Activated naive CD4-positive, alpha-beta T cell treated with Interleukin-2 at 50 U/mL for 16 hours (primary cell): ENCODE measurements at regions not wholly inside any gene's neighbourhood (a gene's known extent, or its start where the extent isn't known, plus 50 kb on each side); places are given as distances from the start of the nearest gene placed in this dataset.

Experiments
- DNase-seq: peaks from one replicate; pipeline ENCODE4 v3.0.0-alpha.2; 2020

- DNase-seq: no peak
These were observed 167.6 kb upstream of the SOX11 start for GRCh38 chr2:5524551-5524950.

DNA sequence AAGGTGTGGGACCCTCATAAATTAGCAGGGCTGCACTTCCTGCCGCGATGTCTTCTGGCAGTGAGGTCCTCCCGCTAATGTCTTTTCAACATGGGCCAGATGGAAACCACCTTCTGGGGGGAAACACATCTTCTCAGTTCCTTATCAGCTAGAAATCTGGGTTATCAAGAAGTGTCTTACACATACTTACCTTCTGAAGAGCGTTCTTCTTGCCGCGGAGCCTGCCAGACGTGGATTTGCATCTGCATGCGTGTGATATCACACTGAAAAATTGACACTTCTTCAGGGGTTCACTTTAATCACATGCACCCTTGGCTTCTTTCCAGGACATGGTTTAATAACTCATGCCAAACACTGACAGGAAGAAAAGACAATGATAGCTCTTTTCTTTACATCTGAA lies 163.5 kb upstream of the SOX11 start:
- DNase-seq: no peak

GRCh38 chr2:5530011-5530696 lies 162.0 kb upstream of the SOX11 start:
- no peak for DNase-seq

DNA sequence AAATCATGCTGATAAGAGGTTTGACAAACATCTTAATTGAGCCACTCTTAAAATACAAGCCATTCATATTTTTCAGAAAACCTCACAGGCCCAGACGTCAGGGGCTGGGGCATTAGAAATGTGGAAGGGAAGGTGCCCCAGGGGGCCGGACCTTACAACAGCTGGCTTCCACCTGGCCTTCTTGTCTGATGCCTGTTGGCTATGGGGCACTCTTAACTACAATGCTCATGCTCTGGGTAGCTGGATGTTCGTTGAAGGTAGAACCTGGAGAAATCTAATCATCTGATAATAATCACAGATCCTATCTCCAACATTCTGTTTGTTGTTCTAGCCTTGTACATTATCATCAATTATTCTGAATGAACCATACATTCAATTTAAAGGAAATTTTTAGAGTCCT lies 156.9 kb upstream of the SOX11 start:
- no peak for DNase-seq

- DNase-seq: no peak
These were observed 154.9 kb upstream of the SOX11 start for GRCh38 chr2:5537180-5537688.

GRCh38 chr2:5538313-5538712 lies 153.9 kb upstream of the SOX11 start:
- no peak for DNase-seq

- DNase-seq: no peak
These were observed 153.4 kb upstream of the SOX11 start for GRCh38 chr2:5538772-5539171.

DNA sequence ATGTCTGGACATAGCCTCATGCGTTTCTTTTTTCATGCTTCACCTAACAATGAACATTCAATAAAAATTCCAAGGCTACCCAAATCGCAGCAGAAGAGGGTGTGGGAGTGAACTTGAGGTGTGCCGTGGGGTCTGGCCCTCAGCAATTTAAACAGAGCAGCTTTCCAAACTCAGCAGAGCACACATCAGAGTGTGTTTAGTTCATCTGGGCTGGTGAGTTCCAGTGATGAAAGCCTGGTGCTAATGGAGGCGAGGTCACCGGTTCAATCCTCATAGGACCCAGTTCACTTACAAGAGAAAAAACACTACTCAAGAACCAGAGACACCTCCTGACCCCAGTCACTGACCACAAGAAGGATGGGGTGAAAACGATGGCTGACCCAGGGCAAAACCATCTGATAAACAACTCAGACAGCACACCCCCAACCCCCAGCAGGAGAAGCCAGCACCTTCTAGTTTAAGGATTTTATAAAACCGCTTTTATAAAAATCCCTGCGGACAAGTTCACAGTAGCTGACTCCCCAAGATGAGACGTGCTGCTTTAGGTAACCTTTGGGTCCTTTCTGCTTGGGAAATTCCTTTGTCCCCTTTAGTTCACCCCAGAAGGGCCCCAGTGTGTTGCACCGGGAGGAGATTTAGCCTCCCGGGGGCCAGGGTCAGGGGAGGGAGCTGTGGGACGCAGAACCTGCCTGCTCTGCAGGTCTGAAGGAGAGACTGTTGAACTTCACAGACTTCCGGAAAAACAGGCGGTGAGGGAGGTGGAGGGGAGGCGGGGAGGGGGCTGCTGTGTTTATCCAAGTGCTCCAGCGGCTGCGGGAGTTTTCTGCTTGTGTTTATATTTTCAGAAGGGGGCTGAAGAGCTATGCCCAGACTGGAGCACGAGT lies 152.7 kb upstream of the SOX11 start:
- DNase-seq: no peak

DNA sequence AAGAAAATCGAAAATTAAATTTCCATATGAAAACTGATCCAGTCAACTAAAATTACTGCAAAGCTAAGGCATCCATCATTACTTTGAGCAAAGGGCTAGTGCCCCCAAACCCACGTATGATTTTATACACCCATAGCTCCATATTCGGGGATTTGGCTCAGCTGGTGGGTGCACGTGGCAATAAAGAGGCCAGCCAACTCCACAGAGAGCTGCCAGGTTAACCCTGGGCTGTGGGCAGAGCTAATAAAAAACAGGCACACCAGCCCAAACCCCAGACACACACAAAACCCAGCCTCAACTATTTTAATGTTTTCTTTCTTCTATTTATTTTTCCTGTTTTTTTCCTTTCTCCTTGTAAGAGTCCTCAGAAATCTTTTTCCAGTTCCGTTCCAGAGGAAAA lies 151.3 kb upstream of the SOX11 start:
- DNase-seq: no peak

DNA sequence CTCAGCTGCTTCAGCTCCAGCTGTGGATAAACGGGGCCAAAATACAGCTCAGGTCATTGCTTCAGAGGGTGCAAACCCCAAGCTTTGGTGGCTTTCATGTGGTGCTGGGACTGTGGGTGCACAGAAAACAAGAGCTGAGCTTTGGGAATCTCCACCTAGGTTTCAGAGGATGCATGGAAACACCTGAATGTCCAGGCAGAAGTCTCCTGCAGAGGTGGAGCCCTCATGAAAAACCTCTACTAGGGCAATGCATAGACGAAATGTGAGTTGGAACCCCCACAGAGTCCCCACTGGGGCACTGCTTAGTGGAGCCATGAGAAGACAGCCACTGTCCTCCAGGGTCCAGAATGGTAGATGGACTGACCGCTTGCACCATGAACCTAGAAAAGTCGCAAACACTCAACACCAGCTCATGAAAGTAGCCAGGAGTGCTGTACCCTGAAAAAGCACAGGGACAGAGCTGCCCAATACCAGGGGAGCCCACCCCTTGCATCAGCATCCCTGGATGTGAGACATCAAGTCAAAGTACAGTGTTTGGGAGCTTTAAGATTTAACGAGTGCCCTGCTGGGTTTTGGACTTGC lies 147.9 kb upstream of the SOX11 start:
- no peak for DNase-seq

GRCh38 chr2:5546181-5546580 lies 146.0 kb upstream of the SOX11 start:
- no peak for DNase-seq

DNA sequence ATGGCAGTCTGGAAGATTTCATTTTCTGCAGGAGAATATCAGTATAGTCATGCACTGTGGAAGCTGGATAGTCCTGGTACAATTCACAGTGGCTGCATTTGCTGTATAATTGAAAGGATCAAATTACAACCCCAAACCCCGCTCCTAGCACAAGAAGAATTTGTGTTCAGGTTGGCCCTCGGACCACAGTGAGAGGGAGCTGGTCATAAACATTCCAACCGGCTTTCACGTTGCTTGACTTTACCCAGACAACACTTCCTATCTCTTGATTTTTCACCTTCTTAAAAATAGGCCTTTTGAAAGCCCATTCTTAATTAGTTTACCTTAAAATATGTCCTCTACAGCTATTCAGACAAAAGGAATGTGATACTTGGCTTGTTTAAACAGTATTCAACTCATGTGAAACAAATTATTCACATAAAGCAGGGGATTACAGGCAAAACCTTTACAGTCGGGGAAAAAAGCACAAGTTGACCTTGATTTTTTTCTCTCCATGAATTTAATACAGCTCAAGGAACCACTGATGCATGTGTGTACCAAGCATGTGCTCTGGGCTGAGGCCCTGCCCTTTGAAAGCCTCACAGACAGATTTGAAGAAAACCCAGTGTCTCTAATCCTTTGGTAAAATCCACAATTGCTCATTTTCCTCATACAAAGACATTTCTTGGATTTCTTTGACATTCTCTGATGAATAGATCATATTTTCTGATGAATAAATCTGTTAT lies 143.0 kb upstream of the SOX11 start:
- no peak for DNase-seq

DNA sequence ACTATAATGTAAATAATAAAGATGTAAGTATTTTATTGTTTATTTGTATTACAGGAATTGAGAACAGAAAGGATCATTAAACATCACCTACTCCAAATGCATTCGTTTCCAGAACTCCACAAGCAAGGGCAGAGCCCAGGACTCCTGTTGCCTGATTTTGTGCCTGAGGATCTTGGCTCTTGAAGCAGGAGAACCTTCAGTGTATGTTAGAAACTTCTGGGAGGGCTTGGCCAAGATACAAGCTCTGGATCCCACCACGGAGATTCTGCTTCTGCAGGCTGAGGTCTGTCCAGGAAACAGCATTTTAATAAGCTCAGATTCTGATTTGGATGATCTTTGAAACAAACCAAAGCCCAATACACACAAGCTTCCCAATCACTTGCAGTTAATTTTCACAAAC lies 142.4 kb upstream of the SOX11 start:
- DNase-seq: no peak

DNA sequence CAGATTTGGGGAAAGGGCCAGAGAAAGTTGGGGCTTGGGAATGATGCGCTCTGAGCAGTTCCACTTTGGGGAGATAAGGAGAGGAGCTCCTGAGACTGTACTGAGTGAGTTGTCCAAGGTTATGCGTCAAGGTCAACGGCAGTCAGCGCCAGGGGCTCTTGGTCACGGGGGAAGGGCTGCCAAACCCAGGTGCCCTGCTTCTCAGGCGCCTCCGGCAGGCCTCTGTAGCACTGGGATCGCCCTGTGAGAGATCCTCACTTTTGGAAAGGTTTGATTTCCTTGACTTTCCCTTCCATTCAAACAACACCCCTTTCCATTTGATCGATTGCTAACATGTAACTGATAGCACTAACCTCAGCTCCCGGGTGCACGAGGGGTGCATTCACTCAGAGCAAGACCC lies 136.5 kb upstream of the SOX11 start:
- no peak for DNase-seq

GRCh38 chr2:5561006-5561405 lies 131.2 kb upstream of the SOX11 start:
- DNase-seq: no peak

DNA sequence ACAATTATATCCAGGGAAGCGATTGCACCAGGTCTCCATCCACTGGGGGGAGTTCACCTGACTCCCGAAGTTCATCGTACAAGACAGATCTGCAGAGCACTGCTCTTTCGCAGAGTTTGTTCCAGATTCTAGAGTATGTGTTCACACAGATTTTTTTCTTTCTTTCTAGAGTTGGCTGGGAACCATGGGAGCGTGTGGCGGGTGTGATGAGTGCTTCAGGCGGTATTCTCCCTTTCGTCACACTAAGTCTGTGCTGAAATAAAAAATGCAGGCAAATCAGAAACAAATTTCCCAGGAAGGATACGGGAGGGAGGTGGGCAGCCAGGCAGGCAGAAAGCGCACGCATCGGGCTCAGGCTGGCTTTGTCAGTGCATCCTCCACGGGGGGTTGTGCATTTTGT lies 129.8 kb upstream of the SOX11 start:
- DNase-seq: no peak

- no peak for DNase-seq
These were observed 129.3 kb upstream of the SOX11 start for GRCh38 chr2:5562865-5563264.

DNA sequence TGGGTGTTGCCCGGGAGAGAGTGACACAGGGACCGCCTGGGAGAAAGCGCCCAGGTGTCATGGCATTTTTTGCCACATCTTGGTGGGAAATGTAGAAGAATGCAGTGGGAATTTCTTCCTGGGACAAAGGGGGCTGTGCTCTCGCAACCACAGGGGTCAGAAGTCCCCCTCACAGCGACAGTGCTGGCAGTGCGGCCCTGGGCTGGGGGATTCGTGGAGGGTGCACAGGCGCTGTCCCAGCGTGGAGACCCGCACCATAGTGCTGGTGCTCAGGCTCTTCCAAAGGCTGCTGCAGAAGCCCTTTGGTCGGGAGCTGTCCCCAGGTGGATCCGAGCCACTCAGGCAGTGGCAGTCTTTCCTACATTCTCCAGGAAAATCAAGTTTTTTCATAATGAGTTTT lies 128.8 kb upstream of the SOX11 start:
- DNase-seq: no peak

GRCh38 chr2:5569256-5569655 lies 122.9 kb upstream of the SOX11 start:
- DNase-seq: no peak

GRCh38 chr2:5576015-5576414 lies 116.2 kb upstream of the SOX11 start:
- no peak for DNase-seq

- no peak for DNase-seq
These were observed 104.4 kb upstream of the SOX11 start for GRCh38 chr2:5587766-5588165.

- DNase-seq: no peak
These were observed 103.6 kb upstream of the SOX11 start for GRCh38 chr2:5588601-5589000.

DNA sequence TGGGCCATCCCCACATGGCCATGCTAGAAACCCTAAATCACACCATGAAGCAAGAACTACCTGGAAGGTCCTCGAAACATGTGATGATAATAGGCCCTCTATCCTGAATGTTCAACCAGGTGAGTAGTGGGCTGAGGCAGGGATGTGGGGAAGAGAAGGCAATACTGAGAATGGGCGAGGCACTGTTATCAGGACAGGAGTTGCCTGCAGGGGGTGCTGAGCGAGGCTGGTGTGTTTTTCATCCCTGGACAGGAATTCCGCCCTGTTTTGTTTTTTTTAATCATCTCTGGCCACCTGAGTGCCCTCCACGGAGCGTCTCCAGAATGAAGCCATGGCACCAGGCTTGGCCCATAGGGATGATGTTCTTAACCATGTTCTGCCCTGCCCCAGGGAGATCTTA lies 103.0 kb upstream of the SOX11 start:
- no peak for DNase-seq
